ENCODE measurements at regions not wholly inside any gene's neighbourhood (a gene's known extent, or its start where the extent isn't known, plus 50 kb on each side); places are given as distances from the start of the nearest gene placed in this dataset.
"Not testable (repeated sequence)": the region's sequence is repeated elsewhere in the genome, so short reads cannot be mapped to it uniquely, and the experiment has no call there.

GRCh38 chrX:102784550-102784949, 64.0 kb downstream of the GPRASP3 start:
- Mint-ChIP-seq H3K4me1 (ENCODE audit: low read depth) (no peaks in the 10 kb centered on the region), H3K27me3 (no peaks in the 10 kb centered on the region), H3K9me3 (ENCODE audit: low read depth) (peaks cover 40% of the 10 kb centered on the region)

DNA sequence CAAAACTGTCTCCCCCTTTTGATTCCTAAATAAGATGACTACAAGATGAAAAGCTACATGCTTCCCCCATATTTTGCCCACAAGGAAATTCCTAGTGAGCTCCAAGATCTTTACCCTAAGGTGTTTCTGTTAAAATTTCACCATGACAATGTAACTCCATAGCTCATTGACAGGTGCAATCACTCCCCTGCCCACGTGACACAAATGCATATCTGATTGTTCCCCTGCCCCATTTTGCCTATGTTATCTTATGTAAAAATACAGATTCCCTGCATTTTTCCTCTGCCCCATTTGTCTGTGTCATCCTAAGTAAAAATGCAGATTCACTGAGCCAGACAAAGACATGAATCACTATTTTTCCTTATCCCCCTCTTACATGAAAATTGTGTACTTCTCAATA, 66.7 kb downstream of the GPRASP3 start:
- Mint-ChIP-seq H3K4me3 (ENCODE audit: low read depth) (no peak overlapping the region), H3K36me3 (ENCODE audit: insufficient read depth) (peaks cover 15% of the 10 kb centered on the region), H3K9me3 (ENCODE audit: low read depth) (peaks cover 39% of the 10 kb centered on the region), H3K4me1 (ENCODE audit: low read depth) (no peaks in the 10 kb centered on the region), H3K27me3 (no peaks in the 10 kb centered on the region), H3K27ac (no peak overlapping the region)
- no peak for DNase-seq (ENCODE audit: low spot score, unreplicated experiment)
- no peak for TF ChIP-seq CTCF (IDR thresholded peaks at IDR 0.05; ENCODE audit: unreplicated experiment)

More at GRCh38 chrX:102784550-102784949, 64.0 kb downstream of the GPRASP3 start:
- Mint-ChIP-seq H3K36me3 (ENCODE audit: insufficient read depth) (peaks cover 11% of the 10 kb centered on the region), H3K4me3 (ENCODE audit: low read depth) (no peak overlapping the region), H3K27ac (no peak overlapping the region)
- DNase-seq (ENCODE audit: low spot score, unreplicated experiment) = no peak
- TF ChIP-seq CTCF (IDR thresholded peaks at IDR 0.05; ENCODE audit: unreplicated experiment) = no peak

GRCh38 chrX:102808336-102808735, 87.8 kb downstream of the GPRASP3 start:
- Mint-ChIP-seq H3K27ac (no peak overlapping the region), H3K4me1 (ENCODE audit: low read depth) (no peaks in the 10 kb centered on the region), H3K4me3 (ENCODE audit: low read depth) (no peak overlapping the region), H3K27me3 (no peaks in the 10 kb centered on the region), H3K9me3 (ENCODE audit: low read depth) (peaks cover 21% of the 10 kb centered on the region), H3K36me3 (ENCODE audit: insufficient read depth) (peaks cover 2% of the 10 kb centered on the region)
- no peak for DNase-seq (ENCODE audit: low spot score, unreplicated experiment)
- no peak for TF ChIP-seq CTCF (IDR thresholded peaks at IDR 0.05; ENCODE audit: unreplicated experiment)

GRCh38 chrX:102818269-102818668, 97.7 kb downstream of the GPRASP3 start:
- H3K4me1 Mint-ChIP-seq (ENCODE audit: low read depth); H3K27ac Mint-ChIP-seq; H3K27me3 Mint-ChIP-seq; DNase-seq (ENCODE audit: low spot score, unreplicated experiment); H3K4me3 Mint-ChIP-seq (ENCODE audit: low read depth): not testable (repeated sequence)
- Mint-ChIP-seq H3K9me3 (ENCODE audit: low read depth) (peaks cover 41% of the 10 kb centered on the region), H3K36me3 (ENCODE audit: insufficient read depth) (peaks cover 36% of the 10 kb centered on the region)

- Mint-ChIP-seq H3K27ac (no peak overlapping the region), H3K4me1 (ENCODE audit: low read depth) (no peaks in the 10 kb centered on the region)
- DNase-seq (ENCODE audit: low spot score, unreplicated experiment) = no peak
Measured at GRCh38 chrX:102832661-102833060, 104.4 kb upstream of the RAB40AL start.

More at GRCh38 chrX:102832661-102833060, 104.4 kb upstream of the RAB40AL start:
- H3K27me3 Mint-ChIP-seq = no peaks in the 10 kb centered on the region
- H3K4me3 Mint-ChIP-seq (ENCODE audit: low read depth) = no peak overlapping the region
- no peak for TF ChIP-seq CTCF (IDR thresholded peaks at IDR 0.05; ENCODE audit: unreplicated experiment)
- H3K9me3 Mint-ChIP-seq (ENCODE audit: low read depth) = peaks cover 17% of the 10 kb centered on the region
- peaks cover 15% of the 10 kb centered on the region for H3K36me3 Mint-ChIP-seq (ENCODE audit: insufficient read depth)
